Mesenchymal stem cell (in vitro differentiated cells and primary cell): ENCODE measurements at regions not wholly inside any gene's neighbourhood (a gene's known extent, or its start where the extent isn't known, plus 50 kb on each side); places are given as distances from the start of the nearest gene placed in this dataset.

ENCODE experiments used
- DNase-seq: peaks from one replicate; pipeline ENCODE4 v3.0.0-alpha.2; 2013
- H2AFZ ChIP-seq: one replicate; pipeline ENCODE4 v1.6.1; 2013; ENCODE audit warnings: low read depth, mild to moderate bottlenecking, control low read depth, inconsistent platforms, low read length, moderate library complexity
- H2AK5ac ChIP-seq: 2 replicates; pipeline ENCODE4 v1.6.1; 2013; ENCODE audit warnings: low read length, moderate library complexity, mild to moderate bottlenecking, inconsistent platforms; ENCODE audit not compliant: severe bottlenecking
- H2BK120ac ChIP-seq: one replicate; pipeline ENCODE4 v1.6.1; 2013; ENCODE audit warnings: low read depth, mild to moderate bottlenecking, inconsistent platforms, low read length, moderate library complexity
- H2BK12ac ChIP-seq, 2 experiments: one replicate each; pipeline ENCODE4 v1.6.1; 2013; ENCODE audit warnings: inconsistent platforms in 2 of 2, low read length in 2 of 2, mild to moderate bottlenecking in 2 of 2, moderate library complexity in 2 of 2, control low read depth in 1 of 2
- H2BK15ac ChIP-seq: one replicate; pipeline ENCODE4 v1.6.1; 2013; ENCODE audit warnings: mild to moderate bottlenecking, low read depth, inconsistent platforms; ENCODE audit not compliant: poor library complexity, severe bottlenecking
- H2BK5ac ChIP-seq: 2 replicates; pipeline ENCODE4 v1.6.1; 2013; ENCODE audit warnings: low read depth, mild to moderate bottlenecking, low read length, control low read depth, inconsistent platforms; ENCODE audit not compliant: poor library complexity, severe bottlenecking
- H3K14ac ChIP-seq, 2 experiments: one replicate each; pipeline ENCODE4 v1.6.1; 2013; ENCODE audit warnings: inconsistent platforms in 2 of 2, low read length in 2 of 2, control low read depth in 1 of 2, mild to moderate bottlenecking in 1 of 2, moderate library complexity in 1 of 2
- H3K18ac ChIP-seq, 2 experiments: one replicate each; pipeline ENCODE4 v1.6.1; 2013; ENCODE audit warnings: inconsistent platforms in 2 of 2, low read length in 2 of 2, control low read depth in 1 of 2, low read depth in 1 of 2, mild to moderate bottlenecking in 1 of 2
- H3K23ac ChIP-seq, 2 experiments: one replicate each; pipeline ENCODE4 v1.6.1; 2013; ENCODE audit warnings: inconsistent platforms in 2 of 2, low read length in 2 of 2, mild to moderate bottlenecking in 2 of 2, moderate library complexity in 2 of 2, control low read depth in 1 of 2
- H3K27ac ChIP-seq: 2 replicates; pipeline ENCODE4 v1.5.1; 2013; ENCODE audit warnings: mild to moderate bottlenecking, moderate library complexity, low read length, control low read depth, inconsistent platforms; ENCODE audit not compliant: poor library complexity, severe bottlenecking
- H3K27me3 ChIP-seq, 2 experiments: 2 replicates each; pipeline versions ENCODE4 v1.6.1 to v1.7.0; 2013; ENCODE audit warnings: low read length in 2 of 2, mild to moderate bottlenecking in 2 of 2, moderate library complexity in 2 of 2, control low read depth in 1 of 2, inconsistent platforms in 1 of 2; ENCODE audit not compliant: control insufficient read depth in 1 of 2, insufficient read depth in 1 of 2
- H3K36me3 ChIP-seq, 2 experiments: 2 replicates each; pipeline versions ENCODE4 v1.6.1 to v1.7.0; 2013; ENCODE audit warnings: low read length in 2 of 2, control low read depth in 1 of 2, inconsistent platforms in 1 of 2, low read depth in 1 of 2, mild to moderate bottlenecking in 1 of 2; ENCODE audit not compliant: insufficient read depth in 2 of 2, control insufficient read depth in 1 of 2
- H3K4ac ChIP-seq, 2 experiments: one replicate each; pipeline ENCODE4 v1.6.1; 2013; ENCODE audit warnings: inconsistent platforms in 2 of 2, low read length in 2 of 2, mild to moderate bottlenecking in 2 of 2, moderate library complexity in 2 of 2, control low read depth in 1 of 2, low read depth in 1 of 2
- H3K4me1 ChIP-seq: 2 replicates; pipeline ENCODE4 v1.6.1; 2013; ENCODE audit warnings: low read depth, low read length, control low read depth; ENCODE audit not compliant: control insufficient read depth, insufficient read depth
- H3K4me2 ChIP-seq: 2 replicates; pipeline ENCODE4 v1.6.1; 2013; ENCODE audit warnings: low read length, mild to moderate bottlenecking, inconsistent platforms; ENCODE audit not compliant: poor library complexity, severe bottlenecking
- H3K4me3 ChIP-seq, 2 experiments: 2 replicates each; pipeline versions ENCODE4 v1.5.1 to v1.7.0; 2013; ENCODE audit warnings: low read length in 2 of 2, mild to moderate bottlenecking in 2 of 2, control low read depth in 1 of 2, low read depth in 1 of 2; ENCODE audit not compliant: insufficient read depth in 1 of 2
- H3K79me1 ChIP-seq: replicated peaks from 2 replicates; pipeline ENCODE4 v1.6.1; 2013; ENCODE audit warnings: mild to moderate bottlenecking, control low read depth, low read length, inconsistent platforms; ENCODE audit not compliant: poor library complexity, severe bottlenecking
- H3K9ac ChIP-seq: 2 replicates; pipeline ENCODE4 v1.7.0; 2013; ENCODE audit warnings: mild to moderate bottlenecking, low read length, moderate library complexity
- H3K9me3 ChIP-seq: 2 replicates; pipeline ENCODE4 v1.7.0; 2013; ENCODE audit warnings: mild to moderate bottlenecking, low read length; ENCODE audit not compliant: control insufficient read depth
- H4K8ac ChIP-seq: one replicate; pipeline ENCODE4 v1.6.1; 2013; ENCODE audit warnings: inconsistent platforms, mild to moderate bottlenecking, low read length, moderate library complexity
- H4K91ac ChIP-seq: one replicate; pipeline ENCODE4 v1.6.1; 2013; ENCODE audit warnings: mild to moderate bottlenecking, low read length, inconsistent platforms
- WGBS: methylation state at CpG from one replicate; pipeline ENCODE4 v1.1.7; 2013; ENCODE audit warnings: mixed read lengths; 5-methylcytosine and 5-hydroxymethylcytosine counted together

DNA sequence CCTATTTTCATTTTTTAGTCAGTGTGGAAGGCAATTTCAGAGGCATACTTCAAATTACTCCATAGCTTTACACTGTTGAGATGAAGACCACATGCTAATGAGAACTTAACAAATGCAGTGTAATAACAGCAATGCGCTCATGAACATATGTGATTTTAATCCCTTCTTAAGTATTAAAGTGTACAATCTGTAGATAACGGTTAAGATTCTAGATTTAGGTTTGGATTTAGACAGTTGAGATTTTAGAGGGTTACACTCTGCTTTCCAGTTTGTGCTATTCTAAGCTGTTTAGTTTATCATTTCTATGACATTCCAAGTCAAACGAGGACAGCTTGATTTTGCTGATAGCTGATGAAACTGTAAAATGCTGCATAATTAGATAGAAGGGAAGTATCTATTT lies 257.8 kb upstream of the CHRM3 start:
- WGBS, result 82% methylated on average over 3 of the region's 3 CpGs

DNA sequence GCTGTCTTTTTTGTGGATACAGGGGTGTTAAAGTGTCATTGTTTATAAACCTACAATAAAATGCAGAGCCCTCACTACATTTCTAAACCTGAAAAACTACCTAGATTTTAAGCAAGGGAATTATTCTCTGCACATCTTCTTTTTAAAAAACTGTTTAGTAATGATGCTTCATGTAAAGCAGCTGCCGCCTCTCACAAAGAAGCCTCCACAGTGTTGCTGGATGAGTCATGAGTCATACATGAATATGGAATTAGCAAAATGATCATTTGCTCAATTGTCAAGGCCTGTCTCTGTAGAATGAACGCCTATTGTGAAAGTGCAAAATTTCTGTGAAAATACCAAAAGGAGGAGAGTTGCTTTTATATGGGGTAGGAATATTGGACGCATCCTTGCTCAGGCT lies 259.5 kb upstream of the CHRM3 start:
- Histone ChIP-seq H2BK5ac (no peak overlapping the region), H2AK5ac (no peak overlapping the region), H2BK15ac (no peak overlapping the region), H3K9ac (no peak overlapping the region), H3K18ac (no peak overlapping the region), H3K9me3 (peaks cover 4% of the 10 kb centered on the region), H3K4me3 (no peak overlapping the region), H2BK120ac (no peak overlapping the region), H3K36me3 (no peaks in the 10 kb centered on the region), H3K79me1 (no peaks in the 10 kb centered on the region), H2BK12ac (no peak overlapping the region), H2AFZ (no peak overlapping the region), H4K8ac (no peak overlapping the region), H3K14ac (no peak overlapping the region), H3K27ac (no peak overlapping the region), H3K23ac (no peak overlapping the region), H3K4ac (no peak overlapping the region), H3K4me2 (no peak overlapping the region), H4K91ac (no peak overlapping the region), H3K4me1 (no peaks in the 10 kb centered on the region), H3K27me3 (no peaks in the 10 kb centered on the region)
- DNase-seq, result no peak
- 61% methylated on average over 2 of the region's 3 CpGs for WGBS

More for the DNA sequence above, 257.8 kb upstream of the CHRM3 start:
- Histone ChIP-seq H2BK5ac (no peak overlapping the region), H3K9ac (no peak overlapping the region), H2AK5ac (no peak overlapping the region), H3K27me3 (no peaks in the 10 kb centered on the region), H2AFZ (no peak overlapping the region), H2BK12ac (no peak overlapping the region), H4K8ac (no peak overlapping the region), H3K4me2 (no peak overlapping the region), H4K91ac (no peak overlapping the region), H3K14ac (no peak overlapping the region), H3K27ac (no peak overlapping the region), H3K4me3 (no peak overlapping the region), H3K4ac (no peak overlapping the region), H2BK120ac (no peak overlapping the region), H2BK15ac (no peak overlapping the region), H3K36me3 (no peaks in the 10 kb centered on the region), H3K79me1 (no peaks in the 10 kb centered on the region), H3K18ac (no peak overlapping the region), H3K9me3 (no peaks in the 10 kb centered on the region), H3K23ac (no peak overlapping the region), H3K4me1 (no peaks in the 10 kb centered on the region)
- DNase-seq, result no peak

DNA sequence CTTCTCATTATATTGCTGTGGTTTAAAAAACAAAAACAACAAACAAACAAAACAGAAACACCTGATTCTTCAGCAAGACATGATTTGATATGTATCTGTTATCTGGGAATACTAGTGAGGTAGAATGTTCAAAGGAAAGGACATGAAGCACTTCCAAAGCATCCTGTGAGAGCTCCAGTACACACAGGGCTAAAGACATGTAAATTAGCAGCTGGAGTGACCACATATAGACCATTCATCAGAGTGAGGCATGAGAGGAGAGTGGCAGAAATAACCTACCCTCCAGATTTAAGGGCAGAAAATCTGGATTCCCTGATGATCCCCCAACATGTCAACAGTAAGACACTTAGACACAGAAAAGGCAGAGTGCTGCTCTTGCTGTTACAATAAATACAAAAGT lies 260.5 kb upstream of the CHRM3 start:
- Histone ChIP-seq H2BK120ac (no peak overlapping the region), H3K9me3 (peaks cover 5% of the 10 kb centered on the region), H3K14ac (no peak overlapping the region), H2AK5ac (no peak overlapping the region), H2BK5ac (no peak overlapping the region), H2BK15ac (no peak overlapping the region), H2BK12ac (no peak overlapping the region), H3K4me3 (no peak overlapping the region), H2AFZ (no peak overlapping the region), H3K79me1 (no peaks in the 10 kb centered on the region), H3K27ac (no peak overlapping the region), H3K27me3 (no peaks in the 10 kb centered on the region), H3K4me2 (no peak overlapping the region), H3K9ac (no peak overlapping the region), H3K36me3 (no peaks in the 10 kb centered on the region), H3K18ac (no peak overlapping the region), H3K4ac (no peak overlapping the region), H4K91ac (no peak overlapping the region), H4K8ac (no peak overlapping the region), H3K23ac (no peak overlapping the region), H3K4me1 (no peaks in the 10 kb centered on the region)
- DNase-seq, result no peak

DNA sequence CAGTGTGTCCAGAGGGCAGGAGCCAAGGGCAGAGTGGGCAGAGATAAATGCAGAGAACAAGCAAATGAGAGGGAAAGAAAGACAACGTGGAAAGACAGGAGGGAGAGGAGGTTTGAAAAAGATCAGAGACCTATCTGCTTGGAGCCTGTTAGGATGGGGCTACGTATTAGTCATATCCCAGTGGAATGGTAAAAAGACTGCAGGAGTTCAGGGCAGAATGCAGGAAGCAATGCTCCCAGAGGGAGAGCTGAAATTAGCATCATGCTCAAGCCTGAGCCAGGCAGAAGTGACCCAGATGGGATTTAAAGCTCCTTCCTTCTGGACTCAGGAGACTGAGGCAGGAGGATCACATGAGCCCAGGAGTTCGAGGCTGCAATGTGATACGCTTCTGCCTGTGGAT lies 261.3 kb upstream of the CHRM3 start:
- Histone ChIP-seq H3K4me1 (no peaks in the 10 kb centered on the region), H2BK12ac (no peak overlapping the region), H4K8ac (no peak overlapping the region), H3K23ac (no peak overlapping the region), H2BK120ac (no peak overlapping the region), H3K4me2 (no peak overlapping the region), H3K4ac (no peak overlapping the region), H3K79me1 (no peaks in the 10 kb centered on the region), H3K4me3 (no peak overlapping the region), H3K27ac (no peak overlapping the region), H3K14ac (no peak overlapping the region), H3K9me3 (peaks cover 7% of the 10 kb centered on the region), H2BK15ac (no peak overlapping the region), H3K9ac (no peak overlapping the region), H2AFZ (no peak overlapping the region), H3K18ac (no peak overlapping the region), H2BK5ac (no peak overlapping the region), H2AK5ac (no peak overlapping the region), H4K91ac (no peak overlapping the region), H3K36me3 (no peaks in the 10 kb centered on the region), H3K27me3 (no peaks in the 10 kb centered on the region)
- peak; percentile 2 for DNase-seq
- WGBS, result 8% methylated on average over 2 of the region's 4 CpGs
